ENCODE measurements at regions not wholly inside any gene's neighbourhood (a gene's known extent, or its start where the extent isn't known, plus 50 kb on each side); places are given as distances from the start of the nearest gene placed in this dataset.

DNA sequence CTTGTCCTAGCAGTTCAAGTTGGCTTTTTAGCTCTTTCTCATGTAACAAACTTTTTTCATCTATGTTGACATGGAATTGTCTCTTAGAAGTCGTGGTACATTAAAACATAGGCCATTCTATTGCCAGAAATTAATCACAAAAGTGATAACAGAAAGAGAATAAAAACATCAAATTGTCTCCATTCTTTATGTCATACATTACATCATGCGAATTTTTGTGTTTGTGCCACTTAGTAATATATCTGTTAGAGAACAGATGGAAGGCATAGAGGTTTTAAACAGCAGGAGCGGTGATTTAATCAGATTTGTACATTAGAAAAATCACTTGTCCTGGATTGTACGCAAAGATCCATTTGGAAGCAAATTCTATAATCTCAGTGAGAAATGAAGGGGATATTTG, 136.5 kb upstream of the CDH20 start:
- in situ Hi-C loops (cut with MboI; ENCODE audit: low sequenced_read_pairs): no loop called here
- H2BK20ac ChIP-seq (ENCODE audit: low read depth, low read length): no peak overlapping the region
- no peak overlapping the region for H2AK5ac ChIP-seq (ENCODE audit: low read depth, low read length)
- no peak overlapping the region for H3K23ac ChIP-seq (ENCODE audit: low read depth, low read length)
- H3K9me1 ChIP-seq (ENCODE audit: insufficient read depth, low read length): no peaks in the 10 kb centered on the region
- H3K14ac ChIP-seq (replicated peaks; ENCODE audit: low read depth, low read length): no peak overlapping the region
- WGBS, 2 experiments (ENCODE audit: extremely low coverage in 2 of 2, insufficient read length in 1 of 2): no CpG with 5 or more reads among the region's 4 CpGs
- no peaks in the 10 kb centered on the region for H3K79me1 ChIP-seq (ENCODE audit: low read depth in 1 of 2, low read length in 2 of 2)
- no peak for ATAC-seq (ENCODE audit: low read depth)
- no peaks in the 10 kb centered on the region for H4K20me1 ChIP-seq (ENCODE audit: insufficient read depth, low read length)
- no peak overlapping the region for H3K18ac ChIP-seq (ENCODE audit: low read depth, low read length)
- H3K27me3 ChIP-seq (ENCODE audit: control insufficient read depth, insufficient read depth, low read length): no peaks in the 10 kb centered on the region
- no peak overlapping the region for H4K91ac ChIP-seq (ENCODE audit: insufficient read depth, low read depth, low read length)
- dilution Hi-C loops (cut with HindIII; ENCODE audit: low sequenced_read_pairs, unreplicated experiment): no loop called here
- no peak for DNase-seq
- H3K4ac ChIP-seq (ENCODE audit: low read depth, low read length): no peak overlapping the region
- no peak overlapping the region for H3K4me2 ChIP-seq (ENCODE audit: low read depth, low read length)
- H3K9me3 ChIP-seq (ENCODE audit: control insufficient read depth, insufficient read depth, low read length): no peaks in the 10 kb centered on the region
- H2BK5ac ChIP-seq (ENCODE audit: low read depth, low read length, poor library complexity, severe bottlenecking): no peak overlapping the region
- no peak overlapping the region for H2BK120ac ChIP-seq (ENCODE audit: low read depth, low read length)
- intact Hi-C loops (cut with micrococcal nuclease): no loop called here
- no peaks in the 10 kb centered on the region for H3K4me1 ChIP-seq (ENCODE audit: control insufficient read depth, insufficient read depth, low read length)
- H2BK15ac ChIP-seq (ENCODE audit: low read depth, low read length): no peak overlapping the region
- POLR2A ChIA-PET (ENCODE audit: unreplicated experiment): no interaction called here
- no peaks in the 10 kb centered on the region for H3K36me3 ChIP-seq (ENCODE audit: control insufficient read depth, insufficient read depth, low read length)
- TF ChIP-seq BHLHE40 (IDR thresholded peaks at IDR 0.05; ENCODE audit: low read depth, low read length): no peak
- no peak for TF ChIP-seq POLR2A (IDR thresholded peaks at IDR 0.05; ENCODE audit: low read depth, low read length)
- no peak for TF ChIP-seq MAZ (IDR thresholded peaks at IDR 0.05; ENCODE audit: borderline replicate concordance, low read depth, low read length)
- no peak for TF ChIP-seq SMC3 (IDR thresholded peaks at IDR 0.05; ENCODE audit: low read depth, low read length)
- TF ChIP-seq CEBPB (IDR thresholded peaks at IDR 0.05; ENCODE audit: low read depth, low read length): no peak
- no peak for TF ChIP-seq NFE2L2 (IDR thresholded peaks at IDR 0.05; ENCODE audit: low read depth, low read length)
- no peak overlapping the region for H3K27ac ChIP-seq (ENCODE audit: insufficient read depth, low read length)
- no peak overlapping the region for H3K56ac ChIP-seq (ENCODE audit: extremely low read depth, insufficient read depth, low read length)
- no peak overlapping the region for H4K8ac ChIP-seq (ENCODE audit: low read depth in 2 of 2, low read length in 2 of 2)
- H3K9ac ChIP-seq (ENCODE audit: low read depth, low read length): no peak overlapping the region
- H3K4me3 ChIP-seq (ENCODE audit: insufficient read depth, low read depth, low read length): no peak overlapping the region
- CTCF ChIA-PET: no interaction called here
- BruUV-seq (replicated peaks): no TSS peak
- H4K5ac ChIP-seq (ENCODE audit: low read depth, low read length): no peak overlapping the region
- H2AFZ ChIP-seq (replicated peaks; ENCODE audit: low read length, poor library complexity): no peak overlapping the region
- H2AK9ac ChIP-seq (replicated peaks; ENCODE audit: low read depth, low read length, poor library complexity): no peak overlapping the region

Data from IMR-90 (cell line).